OCI-LY3 (cell line): ENCODE measurements at regions not wholly inside any gene's neighbourhood (a gene's known extent, or its start where the extent isn't known, plus 50 kb on each side); places are given as distances from the start of the nearest gene placed in this dataset.

Source experiments
- H2AFZ ChIP-seq: fragments of 200-600, 300-600 bp; shearing (Covaris generic); 2 replicates; pipeline ENCODE4 v1.6.0; 2014; ENCODE audit warnings: antibody characterized with exemption, low read depth, low read length
- H3K27ac ChIP-seq: fragments of 200-600, 300-600 bp; sonication (generic); 2 replicates; pipeline ENCODE4 v1.5.1; 2014; ENCODE audit warnings: mild to moderate bottlenecking, low read length, moderate library complexity, mixed read lengths
- H3K27me3 ChIP-seq: fragments of 200-600, 300-600 bp; sonication (generic); 2 replicates; pipeline ENCODE4 v1.6.1; 2014; ENCODE audit warnings: low read depth, low read length, mixed read lengths
- H3K36me3 ChIP-seq: fragments of 200-600, 300-600 bp; sonication (generic); replicated peaks from 2 replicates; pipeline ENCODE3; 2014; ENCODE audit warnings: low read depth, low read length, mixed read lengths
- H3K4me1 ChIP-seq: fragments of 300-600, 200-600 bp; sonication (generic); 2 replicates; pipeline ENCODE4 v1.6.1; 2014; ENCODE audit warnings: low read length, mixed read lengths
- H3K4me2 ChIP-seq: fragments of 200-600, 300-600 bp; sonication (generic); 2 replicates; pipeline ENCODE4 v1.6.1; 2014; ENCODE audit warnings: low read length, mixed read lengths
- H3K4me3 ChIP-seq: fragments of 300-600, 200-600 bp; sonication (generic); 2 replicates; pipeline ENCODE4 v1.5.1; 2014; ENCODE audit warnings: antibody characterized with exemption, mild to moderate bottlenecking, low read length, moderate library complexity
- H3K79me2 ChIP-seq: fragments of 300-600, 200-600 bp; shearing (Covaris generic); 2 replicates; pipeline ENCODE4 v1.6.1; 2014; ENCODE audit warnings: mild to moderate bottlenecking, low read length, mixed read lengths
- H3K9ac ChIP-seq: fragments of 300-600, 200-600 bp; shearing (Covaris generic); 2 replicates; pipeline ENCODE4 v1.6.0; 2014; ENCODE audit warnings: mild to moderate bottlenecking, low read length, moderate library complexity
- H3K9me3 ChIP-seq: fragments of 200-600, 300-600 bp; shearing (Covaris generic); 2 replicates; pipeline ENCODE4 v1.6.1; 2014; ENCODE audit warnings: low read length, mixed read lengths; ENCODE audit not compliant: insufficient read depth
- H4K20me1 ChIP-seq: fragments of 200-600, 300-600 bp; sonication (generic); 2 replicates; pipeline ENCODE4 v1.6.1; 2016; ENCODE audit warnings: low read length, mixed read lengths; ENCODE audit not compliant: insufficient read depth
- EZH2phosphoT487 ChIP-seq: fragments of 200-600 bp; shearing (Covaris generic); IDR thresholded peaks from 2 replicates; pipeline ENCODE4 v1.6.1; 2018; ENCODE audit warnings: antibody characterized with exemption, mixed run types, low read depth
- TF ChIP-seq, protein P1 (sequence below): fragments of 200-600, 300-600 bp; sonication (generic); IDR thresholded peaks from 2 replicates; pipeline ENCODE4 v1.5.1; 2014; ENCODE audit warnings: antibody characterized with exemption, low read length, low read depth

DNA sequence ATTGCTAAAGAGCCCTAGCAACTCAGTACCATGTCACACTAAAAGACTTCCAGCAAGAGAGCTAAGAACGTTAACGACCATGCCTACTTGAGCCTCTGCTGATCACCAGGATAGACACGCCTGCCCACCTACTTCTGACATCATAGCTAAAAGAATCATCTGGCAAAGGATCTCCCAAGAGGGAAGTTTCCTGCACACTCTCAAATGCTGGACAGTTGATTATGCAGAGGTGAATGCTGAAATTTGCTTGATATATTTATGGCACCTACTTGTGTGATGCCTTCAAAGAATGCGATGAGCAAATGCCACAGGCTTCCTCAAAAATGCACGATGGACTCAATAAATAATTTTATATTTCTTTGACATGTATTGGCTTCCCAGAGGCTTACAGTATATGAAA lies 113.6 kb downstream of the GALC start:
- no peaks in the 10 kb centered on the region for H3K27me3 ChIP-seq
- H3K9me3 ChIP-seq = no peaks in the 10 kb centered on the region
- H3K4me1 ChIP-seq = no peaks in the 10 kb centered on the region
- H3K4me2 ChIP-seq = no peak overlapping the region
- H2AFZ ChIP-seq = no peak overlapping the region
- no peak overlapping the region for H3K4me3 ChIP-seq
- H4K20me1 ChIP-seq = no peaks in the 10 kb centered on the region
- no peaks in the 10 kb centered on the region for H3K36me3 ChIP-seq
- no peak overlapping the region for H3K9ac ChIP-seq
- H3K27ac ChIP-seq = no peak overlapping the region
- H3K79me2 ChIP-seq = no peaks in the 10 kb centered on the region
- TF ChIP-seq EZH2phosphoT487 = no peak

DNA sequence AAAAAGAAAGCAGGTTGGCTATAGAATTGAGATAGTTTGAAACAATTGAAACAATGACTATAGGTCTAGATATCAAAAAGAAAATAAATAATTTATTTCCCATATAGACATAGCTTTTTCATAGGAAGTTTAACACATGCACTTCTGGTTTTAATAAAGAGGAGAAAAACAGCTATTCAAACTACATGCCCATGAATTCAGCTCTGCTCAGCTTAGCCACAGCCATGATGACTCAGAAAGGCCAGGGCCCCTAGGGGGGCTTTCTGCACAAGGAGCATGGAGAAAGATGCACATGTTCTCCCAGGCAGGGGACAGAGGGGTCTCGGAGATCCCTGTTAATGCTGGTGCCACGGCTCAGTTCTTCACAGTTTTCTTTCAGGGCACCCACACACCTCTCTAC lies 114.0 kb downstream of the GALC start:
- Histone ChIP-seq H3K79me2 (no peaks in the 10 kb centered on the region), H3K36me3 (no peaks in the 10 kb centered on the region), H2AFZ (no peak overlapping the region), H3K27me3 (no peaks in the 10 kb centered on the region), H3K27ac (no peak overlapping the region), H3K4me1 (no peaks in the 10 kb centered on the region), H3K9me3 (no peaks in the 10 kb centered on the region), H3K9ac (no peak overlapping the region), H4K20me1 (no peaks in the 10 kb centered on the region), H3K4me3 (no peak overlapping the region), H3K4me2 (no peak overlapping the region)
- no peak for TF ChIP-seq EZH2phosphoT487
- TF ChIP-seq, protein P1, sequence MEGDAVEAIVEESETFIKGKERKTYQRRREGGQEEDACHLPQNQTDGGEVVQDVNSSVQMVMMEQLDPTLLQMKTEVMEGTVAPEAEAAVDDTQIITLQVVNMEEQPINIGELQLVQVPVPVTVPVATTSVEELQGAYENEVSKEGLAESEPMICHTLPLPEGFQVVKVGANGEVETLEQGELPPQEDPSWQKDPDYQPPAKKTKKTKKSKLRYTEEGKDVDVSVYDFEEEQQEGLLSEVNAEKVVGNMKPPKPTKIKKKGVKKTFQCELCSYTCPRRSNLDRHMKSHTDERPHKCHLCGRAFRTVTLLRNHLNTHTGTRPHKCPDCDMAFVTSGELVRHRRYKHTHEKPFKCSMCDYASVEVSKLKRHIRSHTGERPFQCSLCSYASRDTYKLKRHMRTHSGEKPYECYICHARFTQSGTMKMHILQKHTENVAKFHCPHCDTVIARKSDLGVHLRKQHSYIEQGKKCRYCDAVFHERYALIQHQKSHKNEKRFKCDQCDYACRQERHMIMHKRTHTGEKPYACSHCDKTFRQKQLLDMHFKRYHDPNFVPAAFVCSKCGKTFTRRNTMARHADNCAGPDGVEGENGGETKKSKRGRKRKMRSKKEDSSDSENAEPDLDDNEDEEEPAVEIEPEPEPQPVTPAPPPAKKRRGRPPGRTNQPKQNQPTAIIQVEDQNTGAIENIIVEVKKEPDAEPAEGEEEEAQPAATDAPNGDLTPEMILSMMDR = no peak

DNA sequence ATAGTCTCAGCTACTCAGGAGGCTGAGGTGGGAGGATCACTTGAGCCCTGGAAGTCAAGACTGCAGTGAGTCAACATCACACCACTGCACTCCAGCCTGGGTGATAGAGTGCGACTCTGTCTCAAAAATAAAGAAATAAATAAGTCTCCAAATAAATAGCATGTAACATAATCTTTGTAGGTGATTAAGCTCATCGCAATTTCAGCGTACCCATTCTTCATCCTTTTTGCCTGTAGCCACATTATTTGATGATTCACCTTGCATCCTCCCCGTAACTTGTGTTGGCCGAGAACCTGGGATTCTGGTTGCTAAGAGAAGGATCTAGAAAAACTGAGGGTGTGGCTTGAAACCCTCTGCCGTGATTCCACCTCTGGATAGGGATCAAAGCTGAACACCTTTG lies 115.1 kb downstream of the GALC start:
- H3K9me3 ChIP-seq = no peaks in the 10 kb centered on the region
- H3K36me3 ChIP-seq = no peaks in the 10 kb centered on the region
- H3K27ac ChIP-seq = no peak overlapping the region
- no peaks in the 10 kb centered on the region for H3K4me1 ChIP-seq
- H3K79me2 ChIP-seq = no peaks in the 10 kb centered on the region
- H2AFZ ChIP-seq = no peak overlapping the region
- no peak overlapping the region for H3K9ac ChIP-seq
- no peaks in the 10 kb centered on the region for H4K20me1 ChIP-seq
- H3K27me3 ChIP-seq = no peaks in the 10 kb centered on the region
- H3K4me2 ChIP-seq = no peak overlapping the region
- TF ChIP-seq, protein P1 = no peak
- no peak for TF ChIP-seq EZH2phosphoT487
- no peak overlapping the region for H3K4me3 ChIP-seq

DNA sequence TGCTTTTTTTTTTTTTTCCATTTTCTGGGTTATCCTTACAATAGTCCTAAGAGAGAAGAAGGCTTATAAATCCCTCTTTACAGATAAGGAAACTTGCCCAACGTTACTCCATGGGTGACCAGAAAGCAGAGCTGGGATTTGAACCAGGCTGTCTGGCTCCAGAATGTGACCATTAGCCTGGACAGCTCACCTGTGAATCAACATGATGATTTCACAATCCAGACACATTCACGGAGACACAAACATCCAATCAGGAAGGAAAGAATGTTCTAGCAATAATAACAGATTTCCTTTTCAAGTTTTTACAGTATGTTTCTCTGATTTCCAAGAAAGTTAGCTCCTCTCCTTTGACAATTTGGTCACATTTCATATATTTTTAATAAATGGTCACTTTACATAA lies 118.3 kb downstream of the GALC start:
- Histone ChIP-seq H4K20me1 (no peaks in the 10 kb centered on the region), H3K4me1 (peaks cover 9% of the 10 kb centered on the region), H3K4me2 (no peak overlapping the region), H3K27me3 (no peaks in the 10 kb centered on the region), H3K9me3 (no peaks in the 10 kb centered on the region), H3K27ac (no peak overlapping the region), H3K4me3 (no peak overlapping the region), H2AFZ (no peak overlapping the region), H3K79me2 (no peaks in the 10 kb centered on the region), H3K9ac (no peak overlapping the region), H3K36me3 (no peaks in the 10 kb centered on the region)
- no peak for TF ChIP-seq EZH2phosphoT487
- TF ChIP-seq, protein P1 = no peak

DNA sequence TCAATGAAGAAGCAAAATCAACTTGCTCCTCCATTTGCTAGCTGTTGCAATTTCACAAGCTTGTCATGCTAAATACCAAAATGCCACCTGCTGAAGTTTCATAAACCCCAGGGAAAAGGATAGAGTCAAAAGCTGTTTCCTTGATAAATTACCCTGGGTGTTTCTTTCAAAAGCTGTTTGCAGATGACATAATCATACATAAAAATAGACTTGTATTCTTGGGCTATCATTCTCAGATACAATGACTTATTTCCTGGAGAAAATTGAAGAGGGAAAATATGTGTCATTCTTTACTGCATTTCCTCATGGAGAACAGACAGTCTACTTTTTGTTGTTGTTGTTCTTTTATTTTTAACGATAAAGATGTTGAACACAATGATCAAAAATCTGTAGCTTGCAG lies 119.2 kb downstream of the GALC start:
- Histone ChIP-seq H4K20me1 (no peaks in the 10 kb centered on the region), H3K27ac (no peak overlapping the region), H3K4me1 (peaks cover 10% of the 10 kb centered on the region), H3K9ac (no peak overlapping the region), H3K9me3 (no peaks in the 10 kb centered on the region), H3K36me3 (no peaks in the 10 kb centered on the region), H2AFZ (no peak overlapping the region), H3K27me3 (no peaks in the 10 kb centered on the region), H3K4me3 (no peak overlapping the region), H3K79me2 (no peaks in the 10 kb centered on the region), H3K4me2 (no peak overlapping the region)
- TF ChIP-seq, protein P1 = no peak
- no peak for TF ChIP-seq EZH2phosphoT487
